GM23248 (cell line): ENCODE measurements at regions not wholly inside any gene's neighbourhood (a gene's known extent, or its start where the extent isn't known, plus 50 kb on each side); places are given as distances from the start of the nearest gene placed in this dataset.
"Not testable (repeated sequence)": the region's sequence is repeated elsewhere in the genome, so short reads cannot be mapped to it uniquely, and the experiment has no call there.

Experiments
- DNase-seq: peaks from one replicate; pipeline ENCODE4 v3.0.0-alpha.2; 2015
- H2AFZ ChIP-seq: fragments of 200-600 bp; sonication (generic); 2 replicates; pipeline ENCODE4 v1.6.1; 2016; ENCODE audit warnings: antibody characterized with exemption
- H3F3A ChIP-seq: fragments of 200-600 bp; sonication (generic); 2 replicates; pipeline ENCODE4 v1.6.1; 2016; ENCODE audit warnings: mild to moderate bottlenecking, antibody characterized with exemption, mixed run types; ENCODE audit not compliant: insufficient read depth
- H3K27ac ChIP-seq: fragments of 200-600 bp; sonication (generic); 2 replicates; pipeline ENCODE4 v1.5.1; 2016; ENCODE audit warnings: mild to moderate bottlenecking
- H3K27me3 ChIP-seq: fragments of 200-600 bp; sonication (generic); replicated peaks from 2 replicates; pipeline ENCODE4 v1.6.1; 2016; ENCODE audit warnings: mild to moderate bottlenecking; ENCODE audit not compliant: insufficient read depth
- H3K36me3 ChIP-seq: fragments of 200-600 bp; sonication (generic); 2 replicates; pipeline ENCODE4 v1.6.1; 2016; ENCODE audit warnings: low read depth, mild to moderate bottlenecking
- H3K4me1 ChIP-seq: fragments of 200-600 bp; sonication (generic); 2 replicates; pipeline ENCODE4 v1.6.1; 2016; ENCODE audit warnings: mild to moderate bottlenecking; ENCODE audit not compliant: insufficient read depth
- H3K4me2 ChIP-seq: fragments of 200-600 bp; sonication (generic); one replicate; pipeline ENCODE4 v1.6.1; 2016; ENCODE audit warnings: mild to moderate bottlenecking; ENCODE audit not compliant: unreplicated experiment
- H3K4me3 ChIP-seq: fragments of 200-600 bp; sonication (generic); 2 replicates; pipeline ENCODE4 v1.5.1; 2016; ENCODE audit warnings: mild to moderate bottlenecking
- H3K79me2 ChIP-seq: fragments of 200-600 bp; sonication (generic); 2 replicates; pipeline ENCODE4 v1.6.1; 2016; ENCODE audit warnings: mild to moderate bottlenecking; ENCODE audit not compliant: insufficient read depth
- H3K9ac ChIP-seq: fragments of 200-600 bp; sonication (generic); 2 replicates; pipeline ENCODE4 v1.6.1; 2016; ENCODE audit warnings: mild to moderate bottlenecking
- H3K9me2 ChIP-seq: fragments of 200-600 bp; sonication (generic); 2 replicates; pipeline ENCODE4 v1.6.1; 2016; ENCODE audit warnings: mixed run types, mild to moderate bottlenecking, moderate library complexity; ENCODE audit not compliant: insufficient read depth
- H3K9me3 ChIP-seq: fragments of 200-600 bp; sonication (generic); one replicate; pipeline ENCODE4 v1.6.1; 2017; ENCODE audit warnings: low read depth
- H4K20me1 ChIP-seq: fragments of 200-600 bp; sonication (generic); 2 replicates; pipeline ENCODE4 v1.6.0; 2016; ENCODE audit not compliant: insufficient read depth
- EZH2 ChIP-seq: fragments of 200-600 bp; sonication (generic); IDR thresholded peaks from 2 replicates; pipeline ENCODE4 v1.6.1; 2018; ENCODE audit warnings: antibody characterized with exemption, mild to moderate bottlenecking; ENCODE audit not compliant: insufficient read depth, poor library complexity, severe bottlenecking
- EZH2phosphoT487 ChIP-seq: fragments of 200-600 bp; sonication (generic); IDR thresholded peaks from 2 replicates; pipeline ENCODE4 v1.6.1; 2018; ENCODE audit warnings: antibody characterized with exemption, moderate library complexity, mild to moderate bottlenecking, low read depth; ENCODE audit not compliant: insufficient read depth
- WGBS, 2 experiments: methylation state at CpG; one replicate each; pipeline ENCODE4 v1.1.6; 2015 to 2017; ENCODE audit warnings: low lambda C conversion rate in 2 of 2, low coverage in 1 of 2; ENCODE audit errors: missing lambda C conversion rate in 2 of 2; 5-methylcytosine and 5-hydroxymethylcytosine counted together
- in situ Hi-C: fragments of 300-500 bp; cut with MboI; formaldehyde crosslinking; loops from 2 replicates; pipeline ENCODE4 v1.15.0; 2020

DNA sequence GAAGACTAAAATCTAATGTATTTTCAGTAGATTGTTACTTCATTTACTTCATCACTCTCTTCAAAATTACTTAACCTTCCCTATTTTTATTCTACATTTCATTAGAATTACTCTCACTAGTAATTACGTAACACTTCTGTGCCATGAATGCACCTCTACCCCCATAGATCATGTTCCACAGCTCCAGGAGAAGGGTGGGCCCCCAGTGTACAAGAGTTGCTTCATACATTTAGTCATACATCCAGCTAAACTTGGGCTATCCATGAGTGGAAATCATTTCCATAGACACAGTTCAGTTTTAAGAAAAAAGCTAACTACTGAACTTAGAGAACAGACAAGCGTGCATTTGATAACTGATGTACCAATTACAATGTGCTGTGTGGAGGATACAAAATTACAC, 104.2 kb downstream of the HSFY1 start:
- no peaks in the 10 kb centered on the region for H3F3A ChIP-seq
- no peaks in the 10 kb centered on the region for H3K79me2 ChIP-seq
- no peaks in the 10 kb centered on the region for H3K4me1 ChIP-seq
- no peak overlapping the region for H3K4me2 ChIP-seq
- no peaks in the 10 kb centered on the region for H3K27me3 ChIP-seq
- H3K36me3 ChIP-seq, result no peaks in the 10 kb centered on the region
- no peak overlapping the region for H3K9ac ChIP-seq
- peak; percentile 7 for DNase-seq
- H2AFZ ChIP-seq, result no peak overlapping the region
- no peaks in the 10 kb centered on the region for H3K9me2 ChIP-seq
- no peak for TF ChIP-seq EZH2phosphoT487
- no peak for TF ChIP-seq EZH2
- 49 to 50% methylated on average over 2 of the region's 2 CpGs for WGBS, 2 experiments
- no peak overlapping the region for H3K27ac ChIP-seq
- no peaks in the 10 kb centered on the region for H4K20me1 ChIP-seq
- H3K4me3 ChIP-seq, result no peak overlapping the region
- H3K9me3 ChIP-seq, result no peaks in the 10 kb centered on the region
- in situ Hi-C loops, result no loop called here

- 38 to 43% methylated on average over 2 of the region's 2 CpGs for WGBS, 2 experiments
- no peak overlapping the region for H2AFZ ChIP-seq
- in situ Hi-C loops, result no loop called here
These were observed 109.0 kb downstream of the HSFY2 start for GRCh38 chrY:18664559-18664958.

GRCh38 chrY:18669790-18670189, 103.7 kb downstream of the HSFY2 start:
- no peaks in the 10 kb centered on the region for H4K20me1 ChIP-seq
- no peaks in the 10 kb centered on the region for H3K27me3 ChIP-seq
- DNase-seq, result peak; percentile 35
- no peaks in the 10 kb centered on the region for H3K4me1 ChIP-seq
- H3F3A ChIP-seq, result no peaks in the 10 kb centered on the region
- H3K36me3 ChIP-seq, result no peaks in the 10 kb centered on the region
- no peak overlapping the region for H3K9ac ChIP-seq
- no peak for TF ChIP-seq EZH2
- TF ChIP-seq EZH2phosphoT487, result no peak
- H3K27ac ChIP-seq, result no peak overlapping the region
- H3K4me3 ChIP-seq, result no peak overlapping the region
- 21 to 35% methylated on average over 5 to 6 of the region's 6 CpGs for WGBS, 2 experiments
- no peaks in the 10 kb centered on the region for H3K79me2 ChIP-seq
- no peaks in the 10 kb centered on the region for H3K9me3 ChIP-seq
- no peak overlapping the region for H3K4me2 ChIP-seq
- H2AFZ ChIP-seq, result no peak overlapping the region
- in situ Hi-C loops, result no loop called here
- no peaks in the 10 kb centered on the region for H3K9me2 ChIP-seq

More at GRCh38 chrY:18664559-18664958, 109.0 kb downstream of the HSFY2 start:
- H3K79me2 ChIP-seq, result no peaks in the 10 kb centered on the region
- DNase-seq, result no peak
- H3K27ac ChIP-seq, result no peak overlapping the region
- no peaks in the 10 kb centered on the region for H3K4me1 ChIP-seq
- no peaks in the 10 kb centered on the region for H4K20me1 ChIP-seq
- no peak for TF ChIP-seq EZH2phosphoT487
- no peak for TF ChIP-seq EZH2
- no peak overlapping the region for H3K9ac ChIP-seq
- no peaks in the 10 kb centered on the region for H3K9me2 ChIP-seq
- H3K27me3 ChIP-seq, result no peaks in the 10 kb centered on the region
- no peaks in the 10 kb centered on the region for H3K9me3 ChIP-seq
- no peak overlapping the region for H3K4me2 ChIP-seq
- H3F3A ChIP-seq, result no peaks in the 10 kb centered on the region
- no peak overlapping the region for H3K4me3 ChIP-seq
- H3K36me3 ChIP-seq, result no peaks in the 10 kb centered on the region

DNA sequence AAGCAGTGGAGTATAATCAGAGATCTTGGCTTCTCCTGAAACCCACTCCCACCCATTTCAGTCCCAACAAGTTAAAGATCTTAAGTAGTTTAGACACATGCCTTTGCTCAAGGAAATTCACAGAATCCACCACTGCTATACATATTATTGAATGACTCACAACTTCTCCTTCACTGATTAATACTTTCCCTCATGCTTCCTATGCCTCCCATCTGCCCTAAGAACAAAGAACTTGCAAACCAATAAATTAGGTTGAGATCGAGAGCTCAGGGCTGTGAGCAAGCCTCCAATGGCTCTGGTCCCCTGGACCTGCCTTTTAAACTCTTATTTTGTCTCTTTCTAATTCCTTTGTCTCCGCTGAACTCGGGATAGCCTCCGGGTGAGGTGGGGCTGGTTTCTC, 101.6 kb downstream of the HSFY2 start:
- no peak for DNase-seq
- no peak for TF ChIP-seq EZH2
- TF ChIP-seq EZH2phosphoT487, result no peak
- H3K4me1 ChIP-seq, result no peaks in the 10 kb centered on the region

DNA sequence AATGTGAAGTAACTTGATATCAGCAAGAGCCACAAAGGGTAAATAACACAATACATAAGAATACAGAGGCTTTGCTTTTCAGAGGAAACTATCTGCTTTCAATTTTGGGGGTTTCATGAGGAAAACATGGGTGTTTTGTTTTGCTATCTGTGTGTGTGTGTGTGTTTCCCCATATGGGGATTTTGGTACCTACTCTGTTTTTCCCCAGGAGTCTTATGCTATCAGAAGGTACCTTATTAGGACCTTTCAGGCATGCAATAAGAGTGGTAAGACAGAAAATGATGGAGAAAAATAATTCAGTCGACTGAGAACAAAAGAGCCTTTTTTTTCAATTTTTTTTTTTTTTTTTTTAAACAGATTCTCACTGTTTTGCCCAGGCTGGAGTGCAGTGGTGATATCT, 87.5 kb downstream of the HSFY2 start:
- H3K9ac ChIP-seq, in situ Hi-C loops, H3K4me1 ChIP-seq, H3K9me2 ChIP-seq, DNase-seq, H4K20me1 ChIP-seq, H2AFZ ChIP-seq, H3K27me3 ChIP-seq, H3K9me3 ChIP-seq, H3K36me3 ChIP-seq, H3K4me3 ChIP-seq, H3F3A ChIP-seq, H3K79me2 ChIP-seq, H3K27ac ChIP-seq, H3K4me2 ChIP-seq: not testable (repeated sequence)
- no CpG with 5 or more reads among the region's 1 CpG for WGBS, 2 experiments

More for the DNA sequence above, 101.6 kb downstream of the HSFY2 start:
- no peak overlapping the region for H3K4me3 ChIP-seq
- H3K79me2 ChIP-seq, result no peaks in the 10 kb centered on the region
- no peaks in the 10 kb centered on the region for H4K20me1 ChIP-seq
- WGBS, 2 experiments, result 66 to 72% methylated on average over 4 of the region's 4 CpGs
- no peak overlapping the region for H3K4me2 ChIP-seq
- H3K36me3 ChIP-seq, result no peaks in the 10 kb centered on the region
- H3K27me3 ChIP-seq, result no peaks in the 10 kb centered on the region
- H3K9me2 ChIP-seq, result no peaks in the 10 kb centered on the region
- H3K27ac ChIP-seq, result no peak overlapping the region
- no peaks in the 10 kb centered on the region for H3K9me3 ChIP-seq
- H3F3A ChIP-seq, result no peaks in the 10 kb centered on the region
- in situ Hi-C loops, result no loop called here
- H2AFZ ChIP-seq, result no peak overlapping the region
- H3K9ac ChIP-seq, result no peak overlapping the region

DNA sequence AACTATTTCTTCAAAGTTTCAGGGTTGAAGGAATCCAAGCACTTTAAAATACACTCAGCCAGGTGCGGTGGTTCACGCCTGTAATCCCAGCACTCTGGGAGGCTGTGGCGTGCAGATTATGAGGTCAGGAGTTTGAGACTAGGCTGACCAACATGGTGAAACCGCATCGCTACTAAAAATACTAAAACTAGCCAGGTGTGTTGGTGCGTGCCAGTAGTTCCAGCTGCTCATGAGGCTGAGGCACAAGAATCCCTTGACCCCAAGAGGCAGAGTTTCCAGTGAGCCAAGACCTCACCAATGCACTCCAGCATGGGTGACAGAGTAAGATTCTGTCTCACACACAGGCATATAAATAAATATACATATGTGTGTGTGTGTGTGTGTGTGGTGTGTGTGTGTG, 85.2 kb downstream of the HSFY2 start:
- DNase-seq, H3K79me2 ChIP-seq, H3F3A ChIP-seq, H3K9ac ChIP-seq, H3K27ac ChIP-seq, H3K9me3 ChIP-seq, H3K4me1 ChIP-seq, H3K4me3 ChIP-seq, H3K4me2 ChIP-seq, H2AFZ ChIP-seq, in situ Hi-C loops, H3K36me3 ChIP-seq, H3K9me2 ChIP-seq, H3K27me3 ChIP-seq, H4K20me1 ChIP-seq: not testable (repeated sequence)
- no CpG with 5 or more reads among the region's 6 CpGs for WGBS, 2 experiments

- not testable (repeated sequence) for H3K4me3 ChIP-seq
These were observed 84.1 kb downstream of the HSFY2 start for GRCh38 chrY:18689420-18689819.

More at GRCh38 chrY:18689420-18689819, 84.1 kb downstream of the HSFY2 start:
- H3K4me1 ChIP-seq, H3K79me2 ChIP-seq, H3K9me3 ChIP-seq, H3K9ac ChIP-seq, H3K9me2 ChIP-seq, H2AFZ ChIP-seq, H3F3A ChIP-seq, H3K27ac ChIP-seq, H3K36me3 ChIP-seq, H3K4me2 ChIP-seq, H3K27me3 ChIP-seq, H4K20me1 ChIP-seq, DNase-seq, in situ Hi-C loops: not testable (repeated sequence)
- no CpG with 5 or more reads among the region's 3 CpGs for WGBS, 2 experiments
